ENCODE measurements at regions not wholly inside any gene's neighbourhood (a gene's known extent, or its start where the extent isn't known, plus 50 kb on each side); places are given as distances from the start of the nearest gene placed in this dataset.

DNA sequence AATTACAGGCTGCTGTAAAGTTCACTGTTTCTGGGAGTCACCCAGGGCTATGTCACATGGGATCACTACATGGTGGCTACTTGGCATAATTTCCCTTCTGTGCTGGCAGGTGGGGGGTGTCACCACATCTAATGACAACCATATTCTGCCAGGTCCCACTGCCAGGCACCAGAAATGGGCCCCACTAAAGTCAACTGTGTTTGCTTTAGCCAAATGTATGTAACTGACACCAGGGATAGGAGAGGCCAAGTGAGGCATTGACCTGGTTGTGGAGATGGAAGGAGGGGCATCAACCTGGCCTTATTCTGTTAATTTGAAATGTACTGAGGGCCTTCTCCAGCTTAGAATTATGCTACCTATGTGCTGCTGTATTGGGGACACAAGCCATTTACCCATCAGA, 370.6 kb upstream of the PROX1 start:
- intact Hi-C loops (cut with DNase I; ENCODE audit: low total_unique reads) (no loop called here), in situ Hi-C loops (cut with MboI; ENCODE audit: low pct_ligation_motif_present in 1 of 4, low pct_unique_long_range_greater_than_20kb in 1 of 4, low sequenced_read_pairs in 3 of 4) (no loop called here)
- no peaks in the 10 kb centered on the region for H3K4me1 ChIP-seq
- TF ChIP-seq, protein P1, sequence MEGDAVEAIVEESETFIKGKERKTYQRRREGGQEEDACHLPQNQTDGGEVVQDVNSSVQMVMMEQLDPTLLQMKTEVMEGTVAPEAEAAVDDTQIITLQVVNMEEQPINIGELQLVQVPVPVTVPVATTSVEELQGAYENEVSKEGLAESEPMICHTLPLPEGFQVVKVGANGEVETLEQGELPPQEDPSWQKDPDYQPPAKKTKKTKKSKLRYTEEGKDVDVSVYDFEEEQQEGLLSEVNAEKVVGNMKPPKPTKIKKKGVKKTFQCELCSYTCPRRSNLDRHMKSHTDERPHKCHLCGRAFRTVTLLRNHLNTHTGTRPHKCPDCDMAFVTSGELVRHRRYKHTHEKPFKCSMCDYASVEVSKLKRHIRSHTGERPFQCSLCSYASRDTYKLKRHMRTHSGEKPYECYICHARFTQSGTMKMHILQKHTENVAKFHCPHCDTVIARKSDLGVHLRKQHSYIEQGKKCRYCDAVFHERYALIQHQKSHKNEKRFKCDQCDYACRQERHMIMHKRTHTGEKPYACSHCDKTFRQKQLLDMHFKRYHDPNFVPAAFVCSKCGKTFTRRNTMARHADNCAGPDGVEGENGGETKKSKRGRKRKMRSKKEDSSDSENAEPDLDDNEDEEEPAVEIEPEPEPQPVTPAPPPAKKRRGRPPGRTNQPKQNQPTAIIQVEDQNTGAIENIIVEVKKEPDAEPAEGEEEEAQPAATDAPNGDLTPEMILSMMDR (IDR thresholded peaks at IDR 0.05): no peak
- TF ChIP-seq POLR2AphosphoS5 (IDR thresholded peaks at IDR 0.05) (no peak), POLR2A (IDR thresholded peaks at IDR 0.05) (no peak), EP300 (IDR thresholded peaks at IDR 0.05; ENCODE audit: low read depth) (no peak)
- no peak overlapping the region for H3K4me3 ChIP-seq
- no peaks in the 10 kb centered on the region for H3K9me3 ChIP-seq
- no peak overlapping the region for H3K27ac ChIP-seq
- H3K36me3 ChIP-seq: no peaks in the 10 kb centered on the region
- no peaks in the 10 kb centered on the region for H3K27me3 ChIP-seq
- DNase-seq: no peak

DNA sequence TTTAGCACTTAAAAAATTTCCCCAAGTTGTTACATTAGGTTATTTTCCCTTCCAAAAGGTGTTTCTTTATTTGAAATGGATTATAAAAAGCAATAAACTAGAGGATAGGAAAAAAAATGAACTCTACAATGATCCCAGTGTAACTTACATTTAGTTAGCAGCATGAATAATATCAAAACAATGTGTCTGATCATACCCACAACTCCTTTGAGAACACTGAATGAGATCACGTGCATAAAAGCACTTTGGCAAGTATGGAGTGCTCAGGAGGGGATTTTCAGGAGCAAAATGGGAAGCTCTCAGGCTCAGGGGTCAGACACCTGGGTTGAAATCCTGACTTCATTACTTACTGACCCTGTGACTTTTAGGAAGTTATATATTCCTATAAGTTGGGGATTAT, 369.7 kb upstream of the PROX1 start:
- H3K9me3 ChIP-seq: no peaks in the 10 kb centered on the region
- WGBS, 2 donors (ENCODE audit: low coverage in 1 of 2): 39% methylated on average over 1 of the region's 1 CpG; no CpG with 5 or more reads in 1 of the 2 donors
- no peak for DNase-seq
- no peak overlapping the region for H3K27ac ChIP-seq
- H3K4me1 ChIP-seq: no peaks in the 10 kb centered on the region
- TF ChIP-seq POLR2AphosphoS5 (IDR thresholded peaks at IDR 0.05) (no peak), POLR2A (IDR thresholded peaks at IDR 0.05) (no peak), EP300 (IDR thresholded peaks at IDR 0.05; ENCODE audit: low read depth) (no peak)
- TF ChIP-seq, protein P1 (IDR thresholded peaks at IDR 0.05): no peak
- no peak overlapping the region for H3K4me3 ChIP-seq
- intact Hi-C loops (cut with DNase I; ENCODE audit: low total_unique reads): no loop called here
- H3K27me3 ChIP-seq: no peaks in the 10 kb centered on the region
- in situ Hi-C loops (cut with MboI; ENCODE audit: low pct_ligation_motif_present in 1 of 4, low pct_unique_long_range_greater_than_20kb in 1 of 4, low sequenced_read_pairs in 3 of 4): no loop called here
- H3K36me3 ChIP-seq: no peaks in the 10 kb centered on the region

DNA sequence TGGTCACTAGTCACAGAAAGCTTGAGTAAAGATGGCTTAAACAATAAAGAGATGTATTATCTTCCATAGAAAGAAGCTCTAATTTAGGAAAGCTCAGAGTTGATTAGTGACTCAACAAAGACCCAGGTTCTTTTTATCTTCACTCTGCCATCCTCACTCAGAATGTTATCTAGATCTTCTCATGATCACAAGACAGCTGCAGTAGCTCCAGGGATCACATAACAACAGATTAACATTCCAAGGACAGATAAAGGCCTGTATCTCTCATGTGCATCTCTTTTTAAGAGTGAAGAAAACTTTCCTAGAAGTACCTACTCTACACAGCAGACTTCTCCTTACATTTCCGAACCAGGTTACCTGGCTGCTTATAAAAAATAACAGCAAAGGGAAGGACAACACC, 368.7 kb upstream of the PROX1 start:
- in situ Hi-C loops (cut with MboI; ENCODE audit: low pct_ligation_motif_present in 1 of 4, low pct_unique_long_range_greater_than_20kb in 1 of 4, low sequenced_read_pairs in 3 of 4) (no loop called here), intact Hi-C loops (cut with DNase I; ENCODE audit: low total_unique reads) (no loop called here)
- no peak for DNase-seq
- no peaks in the 10 kb centered on the region for H3K27me3 ChIP-seq
- no peaks in the 10 kb centered on the region for H3K9me3 ChIP-seq
- no peak overlapping the region for H3K4me3 ChIP-seq
- H3K36me3 ChIP-seq: no peaks in the 10 kb centered on the region
- no peak overlapping the region for H3K27ac ChIP-seq
- H3K4me1 ChIP-seq: no peaks in the 10 kb centered on the region
- WGBS, 2 donors (ENCODE audit: low coverage in 1 of 2): 100% methylated on average over 1 of the region's 1 CpG
- TF ChIP-seq EP300 (IDR thresholded peaks at IDR 0.05; ENCODE audit: low read depth): no peak
- TF ChIP-seq POLR2AphosphoS5 (IDR thresholded peaks at IDR 0.05): no peak
- TF ChIP-seq, protein P1 (IDR thresholded peaks at IDR 0.05): no peak
- TF ChIP-seq POLR2A (IDR thresholded peaks at IDR 0.05): no peak

DNA sequence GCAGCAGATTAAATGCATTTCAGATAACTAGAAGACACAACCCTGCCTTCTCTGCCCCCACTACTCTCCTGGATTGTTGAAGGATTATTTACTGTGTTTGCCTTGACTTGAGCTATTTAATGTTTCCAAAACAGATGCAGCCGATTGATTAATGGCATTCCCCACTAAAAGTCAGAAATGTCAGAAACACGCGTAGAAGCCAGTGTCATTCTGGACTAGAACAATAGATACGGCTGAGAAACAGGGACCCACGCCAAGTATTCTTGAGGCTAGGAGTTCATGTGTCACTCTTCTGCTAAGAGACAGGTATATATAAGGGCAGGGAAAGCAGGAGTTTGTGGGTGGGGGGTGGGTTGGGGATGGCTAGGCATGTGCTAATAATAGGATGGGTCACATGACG, 366.7 kb upstream of the PROX1 start:
- in situ Hi-C loops (cut with MboI; ENCODE audit: low pct_ligation_motif_present in 1 of 4, low pct_unique_long_range_greater_than_20kb in 1 of 4, low sequenced_read_pairs in 3 of 4): no loop called here

More for the DNA sequence above, 366.7 kb upstream of the PROX1 start:
- H3K9me3 ChIP-seq: no peaks in the 10 kb centered on the region
- no peaks in the 10 kb centered on the region for H3K4me1 ChIP-seq
- intact Hi-C loops (cut with DNase I; ENCODE audit: low total_unique reads): no loop called here
- TF ChIP-seq EP300 (IDR thresholded peaks at IDR 0.05; ENCODE audit: low read depth): no peak
- TF ChIP-seq, protein P1 (IDR thresholded peaks at IDR 0.05): no peak
- no peak for TF ChIP-seq POLR2A (IDR thresholded peaks at IDR 0.05)
- TF ChIP-seq POLR2AphosphoS5 (IDR thresholded peaks at IDR 0.05): no peak
- H3K4me3 ChIP-seq: no peak overlapping the region
- H3K27ac ChIP-seq: no peak overlapping the region
- H3K36me3 ChIP-seq: no peaks in the 10 kb centered on the region
- no peak for DNase-seq
- 78 to 80% methylated on average over 5 to 6 of the region's 6 CpGs for WGBS, 2 donors (ENCODE audit: low coverage in 1 of 2)
- no peaks in the 10 kb centered on the region for H3K27me3 ChIP-seq
